ENCODE measurements at regions not wholly inside any gene's neighbourhood (a gene's known extent, or its start where the extent isn't known, plus 50 kb on each side); places are given as distances from the start of the nearest gene placed in this dataset.
"Not testable (repeated sequence)": the region's sequence is repeated elsewhere in the genome, so short reads cannot be mapped to it uniquely, and the experiment has no call there.

DNA sequence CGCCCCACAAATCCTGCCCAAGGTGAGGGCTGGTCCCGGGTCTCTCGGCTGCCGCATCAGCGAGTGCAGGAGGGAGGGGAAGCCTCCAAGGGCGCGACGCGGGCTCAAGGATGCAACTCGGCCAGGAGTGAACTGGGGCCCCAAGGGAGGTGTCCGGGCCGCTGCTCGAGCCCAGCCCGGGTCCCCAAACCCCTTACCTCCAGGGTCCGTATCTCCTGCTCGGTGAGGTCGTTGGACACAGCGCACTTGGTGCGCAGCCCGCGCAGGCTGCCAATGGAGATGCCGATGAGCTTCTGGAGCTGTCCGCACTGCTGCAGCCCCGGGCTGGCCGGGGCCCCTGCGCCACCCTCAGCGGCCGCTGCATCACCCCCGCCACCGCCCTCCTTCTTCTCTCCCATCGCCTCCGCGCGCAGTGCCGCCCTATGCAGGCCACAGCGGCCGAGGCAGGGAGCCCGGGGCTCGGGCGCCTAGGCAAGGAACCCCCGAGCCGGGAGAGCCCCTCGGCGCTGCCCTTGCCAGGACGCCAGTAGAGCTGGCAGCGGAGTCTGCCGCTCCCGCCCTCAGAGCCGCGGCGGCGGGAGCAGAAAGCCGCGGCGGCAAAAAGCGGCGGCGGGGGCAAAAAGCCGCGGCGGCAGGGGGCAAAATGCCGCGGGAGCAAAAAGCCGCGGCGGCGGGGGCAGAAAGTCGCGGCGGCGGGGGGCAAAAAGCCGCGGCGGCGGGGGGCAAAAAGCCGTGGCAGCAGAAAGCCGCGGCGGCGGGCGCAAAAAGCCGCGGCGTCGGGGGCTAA is 135.1 kb downstream of the ZNF92 start:
- ATAC-seq; intact Hi-C loops (cut with DNase I); DNase-seq (ENCODE audit: low spot score): not testable (repeated sequence)

DNA sequence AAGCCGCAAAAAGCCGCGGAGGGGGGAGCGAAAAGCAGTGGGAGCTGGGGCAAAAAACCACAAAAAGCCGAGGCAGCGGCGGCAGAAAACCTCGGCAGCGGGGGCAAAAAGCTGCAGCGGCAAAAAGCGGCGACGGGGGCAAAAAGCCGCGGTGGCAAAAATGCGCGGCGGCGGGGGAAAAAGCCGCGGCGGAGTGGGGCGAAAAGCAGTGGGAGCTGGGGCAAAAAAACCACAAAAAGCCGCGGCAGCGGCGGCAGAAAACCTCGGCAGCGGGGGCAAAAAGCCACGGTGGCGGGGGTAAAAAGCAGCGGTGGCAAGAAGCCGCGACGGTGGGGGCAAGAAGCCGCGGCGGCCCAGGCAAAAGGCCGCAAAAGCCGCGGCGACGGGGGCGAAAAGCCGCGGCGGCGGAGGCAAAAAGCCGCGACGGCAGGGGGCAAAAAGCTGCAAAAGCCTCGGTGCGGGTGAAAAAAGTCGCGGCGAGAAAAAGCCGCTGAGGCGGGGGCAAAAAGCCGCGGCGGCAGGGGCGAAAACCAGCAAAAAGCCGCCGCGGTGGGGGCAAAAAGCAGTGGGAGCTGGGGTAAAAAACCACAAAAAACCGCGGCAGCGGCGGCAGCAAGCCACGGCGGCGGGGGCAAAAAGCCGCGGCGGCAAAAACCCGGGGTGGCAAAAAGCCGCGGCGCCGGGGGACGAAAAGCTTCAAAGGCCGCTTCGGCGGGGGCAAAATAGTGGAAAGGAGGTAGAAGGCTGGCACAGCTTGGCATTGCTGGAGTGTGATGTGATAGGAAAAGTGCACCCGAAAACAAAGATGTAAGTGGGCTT is 135.9 kb downstream of the ZNF92 start:
- ATAC-seq (no peak), DNase-seq (ENCODE audit: low spot score) (no peak)
- intact Hi-C loops (cut with DNase I), result no loop called here

DNA sequence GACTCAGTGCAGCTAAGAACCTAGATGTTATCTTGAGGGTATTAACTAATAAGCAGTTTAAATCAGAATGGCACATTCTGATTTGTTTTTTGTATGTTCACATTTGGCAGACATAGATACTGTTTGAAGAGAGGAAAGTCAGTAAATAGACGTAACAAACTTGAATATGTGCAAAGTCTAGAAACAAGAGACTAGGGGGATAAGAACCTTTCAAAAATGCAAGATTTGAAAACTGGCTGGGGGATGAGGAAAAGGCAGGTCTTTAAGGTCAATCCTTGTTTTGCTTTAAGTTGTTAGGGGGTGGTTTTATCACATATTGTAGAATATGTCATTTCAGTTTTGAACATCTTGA is 136.5 kb downstream of the ZNF92 start:
- DNase-seq (ENCODE audit: low spot score); ATAC-seq; intact Hi-C loops (cut with DNase I): not testable (repeated sequence)

DNA sequence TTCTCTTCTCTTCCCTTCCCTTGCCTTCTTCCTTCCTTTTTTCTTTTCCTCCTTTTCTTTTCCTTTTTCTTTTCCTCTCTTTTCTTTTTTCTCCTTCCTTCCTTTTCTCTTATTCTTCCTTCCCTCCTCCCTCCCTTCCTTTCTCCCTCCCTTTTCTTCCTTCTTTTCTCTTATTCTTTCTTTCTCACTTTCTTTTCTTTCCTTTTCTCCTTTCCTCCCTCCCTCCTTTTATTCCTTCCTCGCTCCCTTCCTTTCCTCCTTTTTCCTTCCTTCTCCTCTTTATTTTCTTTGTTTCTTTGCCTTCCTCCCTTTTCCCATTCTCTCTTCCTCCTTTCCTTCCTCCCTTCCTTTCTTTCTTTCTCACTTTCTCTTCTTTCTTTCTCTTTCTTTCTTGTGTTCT is 146.1 kb downstream of the ZNF92 start:
- intact Hi-C loops (cut with DNase I); ATAC-seq; DNase-seq (ENCODE audit: low spot score): not testable (repeated sequence)

DNA sequence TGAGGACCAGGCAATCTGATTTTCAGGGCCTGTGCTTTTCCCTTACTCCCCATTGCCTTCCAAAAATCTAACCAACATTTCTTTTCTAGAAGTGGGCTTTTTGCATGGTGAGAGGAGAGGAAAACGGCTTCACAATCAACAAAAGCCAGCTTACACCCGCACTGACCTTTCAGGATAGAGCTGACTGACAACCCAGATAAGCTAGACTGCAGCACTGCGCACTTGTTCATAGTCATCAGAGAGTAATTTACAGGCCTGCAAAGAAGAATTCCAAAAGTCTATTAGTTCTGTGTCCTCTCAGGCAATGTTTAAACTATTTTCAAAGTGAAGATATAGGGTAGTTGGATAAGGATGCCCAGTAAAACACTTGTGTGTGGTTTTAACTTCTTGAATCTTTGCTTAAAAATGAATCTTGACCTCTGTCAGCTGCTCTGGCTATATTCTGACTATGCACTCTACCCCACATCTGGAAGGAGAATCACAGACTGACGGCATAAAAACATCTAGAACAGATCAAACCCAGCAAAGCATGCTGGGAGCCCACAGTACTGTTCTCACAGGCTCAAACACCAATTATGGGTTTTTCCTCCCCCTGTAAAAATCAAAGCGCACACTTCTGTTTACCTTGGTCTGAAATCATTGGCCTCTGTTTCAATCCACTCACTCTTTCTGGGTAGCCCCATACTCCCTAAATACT is 172.0 kb downstream of the ZNF92 start:
- ATAC-seq; intact Hi-C loops (cut with DNase I); DNase-seq (ENCODE audit: low spot score): not testable (repeated sequence)

DNA sequence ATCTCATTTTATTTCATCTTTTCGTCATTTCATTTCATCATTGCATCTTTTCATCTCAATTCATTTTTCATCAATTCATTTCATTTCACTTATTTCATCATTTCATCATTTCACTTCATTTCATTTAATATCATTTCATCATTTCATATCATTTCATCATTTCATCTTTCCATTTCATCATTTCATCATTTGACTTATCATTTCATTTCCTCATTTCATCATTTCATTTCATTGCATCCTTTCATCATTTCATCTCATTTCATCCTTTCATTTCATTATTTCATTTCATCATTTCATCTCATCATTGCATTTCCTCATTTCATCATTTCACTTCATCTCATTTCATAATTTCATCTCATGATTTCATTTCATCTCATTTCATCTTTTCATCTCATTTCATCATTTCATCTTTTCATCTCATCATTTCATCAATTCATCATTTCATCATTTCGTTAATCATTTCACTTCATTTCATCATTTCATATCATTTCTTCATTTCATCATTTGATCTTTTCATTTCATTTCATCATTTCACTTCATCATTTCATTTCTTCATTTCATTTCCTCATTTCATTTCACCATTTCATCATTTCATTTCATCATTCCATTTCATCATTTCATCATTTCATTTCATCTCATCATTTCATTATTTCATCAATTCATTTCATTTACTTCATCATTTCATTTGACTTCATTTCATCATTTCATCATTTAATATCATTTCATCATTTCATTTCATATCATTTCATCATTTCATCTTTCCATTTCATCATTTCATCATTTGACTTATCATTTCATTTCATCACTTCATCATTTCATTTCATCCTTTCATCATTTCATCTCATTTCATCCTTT is 176.2 kb downstream of the ZNF92 start:
- intact Hi-C loops (cut with DNase I); ATAC-seq; DNase-seq (ENCODE audit: low spot score): not testable (repeated sequence)

DNA sequence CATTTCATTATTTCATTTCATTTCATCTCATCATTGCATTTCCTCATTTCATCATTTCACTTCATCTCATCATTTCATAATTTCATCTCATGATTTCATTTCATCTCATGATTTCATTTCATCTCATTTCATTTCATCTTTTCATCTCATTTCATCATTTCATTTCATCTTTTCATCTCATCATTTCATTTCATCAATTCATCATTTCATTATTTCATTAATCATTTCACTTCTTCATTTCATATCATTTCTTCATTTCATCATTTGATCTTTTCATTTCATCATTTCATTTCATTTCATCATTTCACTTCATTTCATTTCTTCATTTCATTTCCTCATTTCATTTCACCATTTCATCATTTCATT is 176.8 kb downstream of the ZNF92 start:
- ATAC-seq; DNase-seq (ENCODE audit: low spot score); intact Hi-C loops (cut with DNase I): not testable (repeated sequence)

DNA sequence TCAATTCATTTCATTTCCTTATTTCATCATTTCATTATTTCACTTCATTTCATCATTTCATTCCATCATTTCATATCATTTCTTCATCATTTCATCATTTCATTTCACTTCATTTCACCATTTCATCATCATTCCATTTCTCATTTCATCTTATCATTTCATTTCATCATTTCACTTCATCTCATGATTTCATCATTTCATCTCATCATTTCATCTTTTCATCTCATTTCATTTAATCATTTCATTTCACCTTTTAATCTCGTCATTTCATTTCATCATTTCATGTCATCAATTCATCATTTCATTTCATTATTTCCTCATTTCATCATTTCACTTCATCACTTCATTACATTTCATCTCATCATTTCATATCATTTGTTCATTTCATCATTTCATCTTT is 177.4 kb downstream of the ZNF92 start:
- ATAC-seq; intact Hi-C loops (cut with DNase I); DNase-seq (ENCODE audit: low spot score): not testable (repeated sequence)

DNA sequence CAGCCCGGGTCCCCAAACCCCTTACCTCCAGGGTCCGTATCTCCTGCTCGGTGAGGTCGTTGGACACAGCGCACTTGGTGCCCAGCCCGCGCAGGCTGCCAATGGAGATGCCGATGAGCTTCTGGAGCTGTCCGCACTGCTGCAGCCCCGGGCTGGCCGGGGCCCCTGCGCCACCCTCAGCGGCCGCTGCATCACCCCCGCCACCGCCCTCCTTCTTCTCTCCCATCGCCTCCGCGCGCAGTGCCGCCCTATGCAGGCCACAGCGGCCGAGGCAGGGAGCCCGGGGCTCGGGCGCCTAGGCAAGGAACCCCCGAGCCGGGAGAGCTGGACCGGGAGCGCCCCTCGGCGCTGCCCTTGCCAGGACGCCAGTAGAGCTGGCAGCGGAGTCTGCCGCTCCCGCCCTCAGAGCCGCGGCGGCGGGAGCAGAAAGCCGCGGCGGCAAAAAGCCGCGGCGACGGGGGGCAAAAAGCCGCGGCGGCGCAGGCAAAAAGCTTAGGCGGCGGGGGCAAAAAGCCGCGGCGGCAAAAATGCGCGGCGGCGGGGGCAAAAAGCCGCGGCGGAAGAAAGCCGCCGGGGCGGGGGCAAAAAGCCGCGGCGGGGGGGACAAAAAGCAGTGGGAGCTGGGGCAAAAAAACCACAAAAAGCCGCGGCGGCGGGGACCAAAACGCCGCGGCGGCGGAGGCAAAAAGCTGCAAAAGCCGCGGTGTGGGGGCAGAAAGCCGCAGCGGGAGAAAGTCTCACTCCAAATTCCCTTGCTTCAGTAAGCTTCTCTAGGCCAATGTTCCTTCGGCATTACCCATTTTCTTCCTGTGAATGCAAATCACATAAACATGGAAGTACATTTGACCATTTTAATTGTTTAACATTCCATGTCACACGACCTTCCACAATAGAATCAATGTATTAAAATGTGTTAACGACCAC is 181.2 kb downstream of the ZNF92 start:
- intact Hi-C loops (cut with DNase I); DNase-seq (ENCODE audit: low spot score); ATAC-seq: not testable (repeated sequence)

DNA sequence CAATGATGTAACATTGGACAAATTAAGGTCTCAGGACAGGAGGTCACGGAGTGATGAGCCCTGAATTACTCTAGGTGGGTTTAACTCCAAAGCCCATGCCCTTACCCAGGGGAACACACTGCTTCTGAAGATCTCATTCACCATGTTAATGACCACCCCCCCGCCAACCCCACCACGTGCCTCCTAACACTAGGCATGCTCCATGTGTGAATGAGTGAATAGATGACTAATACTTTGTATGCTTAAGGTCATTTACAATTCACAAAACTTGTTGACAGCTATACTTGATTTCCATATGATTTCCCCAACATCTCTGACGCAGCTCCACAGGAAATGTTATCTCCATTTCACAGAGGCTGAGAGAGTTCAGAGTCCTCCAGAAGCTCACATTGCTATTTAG is 184.9 kb downstream of the ZNF92 start:
- ATAC-seq; intact Hi-C loops (cut with DNase I): not testable (repeated sequence)
- DNase-seq (ENCODE audit: low spot score), result peak; percentile 17

DNA sequence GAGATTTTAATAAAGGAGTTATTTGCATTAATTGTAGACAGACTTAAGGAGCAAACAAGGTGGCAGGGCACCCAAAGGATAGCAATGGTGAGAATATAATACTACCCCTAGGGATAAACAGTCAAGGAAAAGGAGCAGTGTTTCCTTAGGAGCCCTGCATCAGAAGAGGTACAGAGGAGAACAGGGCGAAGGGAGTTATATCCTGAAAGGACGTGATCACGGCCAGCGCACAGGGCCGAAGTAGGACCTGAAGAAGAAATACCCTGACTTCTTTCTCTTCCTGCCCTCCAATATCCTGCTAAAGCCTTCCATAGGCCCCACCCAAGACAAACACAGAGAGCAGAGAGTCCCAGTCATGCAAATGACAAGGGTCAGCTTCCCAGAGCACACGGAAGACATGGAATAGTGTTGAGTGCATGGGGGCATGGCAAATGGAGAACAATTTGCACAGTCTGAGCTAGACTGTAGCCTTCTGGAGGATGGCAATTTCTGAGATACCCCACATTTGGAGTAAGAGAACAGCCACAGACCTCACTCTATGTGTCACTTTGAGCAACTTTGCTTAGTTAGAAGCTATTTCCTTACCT is 188.2 kb downstream of the ZNF92 start:
- ATAC-seq; intact Hi-C loops (cut with DNase I): not testable (repeated sequence)
- peak; percentile 30 for DNase-seq (ENCODE audit: low spot score)

DNA sequence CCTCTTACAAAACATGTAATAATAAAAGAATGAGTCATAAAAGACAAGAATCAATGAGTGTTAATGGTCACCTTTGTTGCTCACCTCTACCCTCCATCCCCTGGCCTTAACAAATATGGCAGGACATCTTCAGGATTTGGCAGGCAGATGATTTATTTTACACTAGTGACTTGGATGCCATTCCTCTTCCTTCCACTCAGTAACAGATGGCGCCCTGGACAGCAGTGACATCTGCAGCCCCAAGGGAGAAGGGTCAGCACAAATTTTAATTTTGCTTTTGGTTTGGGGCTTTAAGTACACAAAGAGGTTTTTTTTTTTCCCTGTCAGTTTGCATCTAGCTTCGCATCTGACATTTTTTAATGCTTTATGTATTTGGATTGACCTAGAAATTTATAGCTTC is 188.9 kb downstream of the ZNF92 start:
- intact Hi-C loops (cut with DNase I); ATAC-seq; DNase-seq (ENCODE audit: low spot score): not testable (repeated sequence)

DNA sequence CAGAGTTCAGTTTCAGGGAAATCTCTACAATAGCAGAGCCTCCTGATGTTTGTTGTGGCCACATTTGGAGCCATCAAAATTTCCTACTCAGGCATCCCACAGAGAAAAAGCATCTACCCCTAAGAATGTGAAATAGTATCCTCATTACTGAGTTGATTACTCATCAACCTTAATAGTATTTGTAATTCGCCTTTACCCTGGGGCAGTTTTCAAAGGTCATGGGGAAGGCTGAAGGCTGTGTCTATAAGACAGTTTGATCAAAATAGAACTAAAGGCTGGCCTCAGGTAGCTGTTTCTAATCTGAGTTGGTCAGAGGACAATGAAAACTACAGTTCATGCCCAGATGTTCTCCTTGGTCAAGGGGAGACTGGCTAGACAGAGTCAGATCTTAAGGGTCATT is 189.7 kb downstream of the ZNF92 start:
- ATAC-seq; DNase-seq (ENCODE audit: low spot score); intact Hi-C loops (cut with DNase I): not testable (repeated sequence)

DNA sequence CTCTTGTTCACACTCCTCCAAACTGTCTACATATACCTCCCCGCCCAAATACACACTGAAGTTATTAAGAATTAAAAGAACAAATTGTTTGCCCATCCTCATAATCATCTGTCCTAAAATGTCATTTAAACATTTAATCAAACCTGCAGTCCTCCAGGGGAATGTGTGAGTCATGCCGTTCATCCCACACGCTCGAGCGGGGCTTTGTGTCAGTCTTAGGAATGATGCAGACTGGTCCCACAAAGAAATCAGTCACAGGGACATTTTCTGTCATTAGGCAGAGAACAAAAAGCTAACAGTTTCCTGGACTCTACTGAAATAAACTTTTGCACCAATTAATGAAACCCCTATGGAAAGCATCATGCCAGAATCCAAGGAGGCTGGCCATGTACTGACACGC is 194.6 kb downstream of the ZNF92 start:
- intact Hi-C loops (cut with DNase I); ATAC-seq; DNase-seq (ENCODE audit: low spot score): not testable (repeated sequence)

DNA sequence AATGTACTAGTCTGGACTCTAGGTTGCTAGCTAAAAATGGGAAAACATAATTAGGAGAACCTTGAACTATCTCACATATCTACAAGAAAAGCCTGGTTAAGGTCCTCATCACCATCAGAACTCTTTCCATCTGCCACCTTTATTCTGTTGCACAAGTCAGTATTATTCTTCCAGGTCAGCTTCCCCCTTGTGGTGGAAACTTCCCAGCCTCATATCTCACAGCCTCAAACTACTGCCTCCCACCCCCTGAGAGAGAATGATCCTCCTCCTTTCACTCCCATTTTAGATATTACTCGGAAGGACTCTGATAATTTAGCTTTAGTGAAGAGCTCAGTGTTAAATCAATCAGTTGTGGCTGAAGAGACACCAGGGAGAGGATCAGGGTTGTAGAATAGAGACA is 197.3 kb downstream of the ZNF92 start:
- intact Hi-C loops (cut with DNase I); ATAC-seq; DNase-seq (ENCODE audit: low spot score): not testable (repeated sequence)

DNA sequence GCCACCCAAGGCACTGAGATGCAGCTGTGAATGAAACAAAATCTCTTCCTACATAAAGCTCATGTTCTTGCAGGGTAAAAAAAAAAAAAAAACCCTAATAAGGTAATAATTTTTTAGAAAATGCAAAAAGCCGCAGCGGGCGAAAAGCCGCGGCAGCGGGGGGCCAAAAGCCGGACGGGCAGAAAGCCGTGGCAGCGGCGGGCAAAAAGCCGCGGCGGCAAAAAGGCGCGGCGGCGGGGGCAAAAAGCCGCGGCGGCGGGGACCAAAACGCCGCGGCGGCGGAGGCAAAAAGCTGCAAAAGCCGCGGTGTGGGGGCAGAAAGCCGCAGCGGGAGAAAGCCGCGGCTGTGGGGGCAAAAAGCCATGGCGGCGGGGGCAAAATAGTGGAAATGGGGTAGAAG is 198.9 kb downstream of the ZNF92 start:
- ATAC-seq; DNase-seq (ENCODE audit: low spot score); intact Hi-C loops (cut with DNase I): not testable (repeated sequence)

DNA sequence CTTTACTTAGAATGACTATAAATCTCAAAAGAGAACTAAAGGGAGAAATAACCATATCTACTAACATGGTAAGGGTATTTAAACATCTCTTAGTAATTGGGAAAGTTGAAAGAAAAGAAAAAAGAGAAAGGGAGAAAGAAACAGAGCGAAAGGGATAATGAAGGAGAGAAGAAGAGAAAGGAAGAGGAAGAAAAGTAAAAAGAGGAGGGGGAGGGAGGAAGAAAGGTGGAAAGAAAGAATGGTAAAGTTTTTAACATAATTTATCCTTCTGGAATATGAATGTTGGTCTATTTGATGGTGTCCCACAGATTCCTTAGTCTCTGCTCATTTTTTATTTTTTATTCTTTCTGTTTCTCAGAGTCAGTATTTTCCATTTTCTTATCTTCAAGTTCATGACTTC is 202.7 kb downstream of the ZNF92 start:
- intact Hi-C loops (cut with DNase I); DNase-seq (ENCODE audit: low spot score); ATAC-seq: not testable (repeated sequence)

Measured in sciatic nerve (tissue), 2 donors.